H9 (cell line): ENCODE measurements at regions not wholly inside any gene's neighbourhood (a gene's known extent, or its start where the extent isn't known, plus 50 kb on each side); places are given as distances from the start of the nearest gene placed in this dataset.

Experiments
- DNase-seq: peaks from one replicate; pipeline ENCODE4 v3.0.0-alpha.2; 2017
- H2AFZ ChIP-seq: one replicate; pipeline ENCODE4 v1.6.1; 2013; ENCODE audit warnings: mild to moderate bottlenecking, low read length, control low read depth, moderate library complexity
- H2AK5ac ChIP-seq: 2 replicates; pipeline ENCODE4 v1.6.1; 2013; ENCODE audit warnings: low read length, control low read depth, mixed read lengths; ENCODE audit not compliant: insufficient read length
- H2BK120ac ChIP-seq: one replicate; pipeline ENCODE4 v1.6.1; 2013; ENCODE audit warnings: low read depth, mild to moderate bottlenecking, low read length, control low read depth, inconsistent platforms; ENCODE audit not compliant: poor library complexity, severe bottlenecking
- H2BK12ac ChIP-seq: 2 replicates; pipeline ENCODE4 v1.6.1; 2013; ENCODE audit warnings: low read length, control low read depth, mixed read lengths, low read depth; ENCODE audit not compliant: insufficient read length
- H2BK15ac ChIP-seq: 2 replicates; pipeline ENCODE4 v1.6.1; 2013; ENCODE audit warnings: low read depth, low read length, control low read depth
- H2BK20ac ChIP-seq: one replicate; pipeline ENCODE4 v1.6.1; 2013; ENCODE audit warnings: low read depth, mild to moderate bottlenecking, low read length, control low read depth, inconsistent platforms; ENCODE audit not compliant: poor library complexity, severe bottlenecking
- H2BK5ac ChIP-seq: 2 replicates; pipeline ENCODE4 v1.6.1; 2013; ENCODE audit warnings: low read length, control low read depth, mixed read lengths; ENCODE audit not compliant: insufficient read length
- H3K14ac ChIP-seq: 2 replicates; pipeline ENCODE4 v1.6.1; 2013; ENCODE audit warnings: low read length, control low read depth; ENCODE audit not compliant: insufficient read depth
- H3K18ac ChIP-seq: 2 replicates; pipeline ENCODE4 v1.6.1; 2013; ENCODE audit warnings: low read depth, mild to moderate bottlenecking, mixed read lengths, low read length, control low read depth; ENCODE audit not compliant: insufficient read length
- H3K23ac ChIP-seq: 2 replicates; pipeline ENCODE4 v1.6.1; 2013; ENCODE audit warnings: low read length, control low read depth, mixed read lengths, low read depth; ENCODE audit not compliant: insufficient read length
- H3K23me2 ChIP-seq: 2 replicates; pipeline ENCODE4 v1.6.1; 2013; ENCODE audit warnings: low read depth, mild to moderate bottlenecking, mixed read lengths, low read length, control low read depth; ENCODE audit not compliant: insufficient read length, poor library complexity, severe bottlenecking
- H3K27ac ChIP-seq: 2 replicates; pipeline ENCODE4 v1.5.1; 2013; ENCODE audit warnings: low read length, control low read depth, mixed read lengths, low read depth; ENCODE audit not compliant: insufficient read length
- H3K27me3 ChIP-seq: 2 replicates; pipeline ENCODE4 v1.6.1; 2013; ENCODE audit warnings: low read length, control low read depth, inconsistent platforms; ENCODE audit not compliant: insufficient read depth
- H3K4ac ChIP-seq: 2 replicates; pipeline ENCODE4 v1.6.1; 2013; ENCODE audit warnings: low read depth, mild to moderate bottlenecking, control low read depth, inconsistent platforms, low read length, moderate library complexity
- H3K4me1 ChIP-seq: 2 replicates; pipeline ENCODE4 v1.6.1; 2013; ENCODE audit warnings: low read length, control low read depth, inconsistent platforms; ENCODE audit not compliant: insufficient read depth
- H3K4me2 ChIP-seq: 2 replicates; pipeline ENCODE4 v1.6.1; 2013; ENCODE audit warnings: low read length, control low read depth, mixed read lengths; ENCODE audit not compliant: insufficient read length, insufficient read depth
- H3K56ac ChIP-seq: 2 replicates; pipeline ENCODE4 v1.6.1; 2013; ENCODE audit warnings: low read depth, mild to moderate bottlenecking, mixed read lengths, low read length, control low read depth; ENCODE audit not compliant: insufficient read length
- H3K79me1 ChIP-seq: 2 replicates; pipeline ENCODE4 v1.6.1; 2013; ENCODE audit warnings: low read depth, mild to moderate bottlenecking, moderate library complexity, low read length, control low read depth, inconsistent platforms; ENCODE audit not compliant: insufficient read depth, poor library complexity, severe bottlenecking
- H3K79me2 ChIP-seq: 2 replicates; pipeline ENCODE4 v1.6.1; 2013; ENCODE audit warnings: low read length, control low read depth, inconsistent platforms; ENCODE audit not compliant: insufficient read depth
- H3K9ac ChIP-seq: 2 replicates; pipeline ENCODE4 v1.6.1; 2013; ENCODE audit warnings: low read length, control low read depth, mixed read lengths; ENCODE audit not compliant: insufficient read length; ENCODE audit errors: extremely low read depth
- H3K9me3 ChIP-seq: one replicate; pipeline ENCODE4 v1.6.1; 2013; ENCODE audit warnings: low read depth, low read length, inconsistent platforms; ENCODE audit not compliant: control insufficient read depth
- H3T11ph ChIP-seq: one replicate; pipeline ENCODE4 v1.6.1; 2013; ENCODE audit warnings: mild to moderate bottlenecking, low read length, control low read depth, inconsistent platforms
- H4K20me1 ChIP-seq: one replicate; pipeline ENCODE4 v1.6.1; 2013; ENCODE audit not compliant: control insufficient read depth, insufficient read length, insufficient read depth
- H4K5ac ChIP-seq: 2 replicates; pipeline ENCODE4 v1.6.1; 2013; ENCODE audit warnings: low read depth, mild to moderate bottlenecking, mixed read lengths, low read length, control low read depth; ENCODE audit not compliant: insufficient read length
- H4K8ac ChIP-seq: replicated peaks from 2 replicates; pipeline ENCODE4 v1.6.1; 2013; ENCODE audit warnings: low read length, control low read depth, mixed read lengths, low read depth; ENCODE audit not compliant: insufficient read length
- H4K91ac ChIP-seq: 2 replicates; pipeline ENCODE4 v1.6.1; 2013; ENCODE audit warnings: low read depth, mild to moderate bottlenecking, moderate library complexity, mixed read lengths, low read length, control low read depth; ENCODE audit not compliant: insufficient read length
- H3K27ac Mint-ChIP-seq, 3 experiments: 2 replicates in 2 of 3; 3 replicates in 1 of 3; pipeline ENCODE4 v1.8.0; 2020 to 2021; ENCODE audit warnings: mixed read lengths in 3 of 3, mild to moderate bottlenecking in 1 of 3, moderate library complexity in 1 of 3
- H3K27me3 Mint-ChIP-seq: 2 replicates; pipeline ENCODE4 v1.8.0; 2021; ENCODE audit warnings: low read depth, mild to moderate bottlenecking, moderate library complexity, mixed read lengths
- H3K36me3 Mint-ChIP-seq, 3 experiments: 2 replicates in 2 of 3; 3 replicates in 1 of 3; pipeline ENCODE4 v1.8.0; 2020 to 2021; ENCODE audit warnings: low read depth in 3 of 3, mixed read lengths in 3 of 3; ENCODE audit not compliant: insufficient read depth in 1 of 3
- H3K4me1 Mint-ChIP-seq, 2 experiments: 2 replicates each; pipeline ENCODE4 v1.8.0; 2020; ENCODE audit warnings: mixed read lengths in 2 of 2
- H3K4me3 Mint-ChIP-seq, 2 experiments: 2 replicates in 1 of 2; 3 replicates in 1 of 2; pipeline ENCODE4 v1.8.0; 2020 to 2021; ENCODE audit warnings: mild to moderate bottlenecking in 2 of 2, mixed read lengths in 2 of 2, moderate library complexity in 1 of 2
- H3K9me3 Mint-ChIP-seq, 2 experiments: 2 replicates in 1 of 2; 3 replicates in 1 of 2; pipeline ENCODE4 v1.8.0; 2020; ENCODE audit warnings: mild to moderate bottlenecking in 2 of 2, mixed read lengths in 2 of 2, moderate library complexity in 1 of 2
- CTCF ChIP-seq: fragments of 200-600 bp; sonication (generic); conservative IDR thresholded peaks from 3 replicates; pipeline ENCODE4 v1.8.0; 2021; ENCODE audit warnings: antibody characterized with exemption, mild to moderate bottlenecking
- WGBS: extraction: QIAGEN DNeasy Blood & Tissue Kit; methylation state at CpG from one replicate; pipeline ENCODE4 v1.1.7; 2013; ENCODE audit warnings: missing lambda C conversion rate, low lambda C conversion rate, mixed read lengths; ENCODE audit not compliant: insufficient read length; ENCODE audit errors: extremely low coverage; 5-methylcytosine and 5-hydroxymethylcytosine counted together

GRCh38 chr13:105758918-105759860 is 776.3 kb downstream of the EFNB2 start:
- no peak overlapping the region for H2AFZ ChIP-seq
- no peak for TF ChIP-seq CTCF
- DNase-seq: no peak
- H2BK5ac ChIP-seq: no peak overlapping the region
- no peak overlapping the region for H2BK15ac ChIP-seq
- no peak overlapping the region for H3K27ac ChIP-seq
- H3K23ac ChIP-seq: no peak overlapping the region
- no peaks in the 10 kb centered on the region for H3K79me2 ChIP-seq
- H3K27me3 ChIP-seq: no peaks in the 10 kb centered on the region
- H2BK12ac ChIP-seq: no peak overlapping the region
- no peak overlapping the region for H3K18ac ChIP-seq
- Mint-ChIP-seq H3K27me3 (no peaks in the 10 kb centered on the region; the same call in 1 of the 2 replicates), H3K4me3 (no peak overlapping the region), H3K36me3 (no peaks in the 10 kb centered on the region), H3K9me3 (peaks cover 0 to 1% of the 10 kb centered on the region in 2 experiments; a peak in 1 of 5 replicates), H3K27ac (no peak overlapping the region), H3K4me1 (no peaks in the 10 kb centered on the region)
- no peak overlapping the region for H2AK5ac ChIP-seq
- H3K79me1 ChIP-seq: no peaks in the 10 kb centered on the region
- no peak overlapping the region for H2BK120ac ChIP-seq
- no peak overlapping the region for H4K91ac ChIP-seq
- no peak overlapping the region for H3K4me2 ChIP-seq
- no peaks in the 10 kb centered on the region for H3K23me2 ChIP-seq
- H4K5ac ChIP-seq: no peak overlapping the region
- no peak overlapping the region for H3T11ph ChIP-seq
- no peak overlapping the region for H3K9ac ChIP-seq
- H3K9me3 ChIP-seq: no peaks in the 10 kb centered on the region
- H3K14ac ChIP-seq: no peak overlapping the region
- WGBS: no CpG with 5 or more reads among the region's 6 CpGs
- no peaks in the 10 kb centered on the region for H4K20me1 ChIP-seq
- no peak overlapping the region for H3K56ac ChIP-seq
- no peak overlapping the region for H3K4ac ChIP-seq
- no peak overlapping the region for H4K8ac ChIP-seq
- no peaks in the 10 kb centered on the region for H3K4me1 ChIP-seq
- H2BK20ac ChIP-seq: no peak overlapping the region
